ENCODE measurements at regions not wholly inside any gene's neighbourhood (a gene's known extent, or its start where the extent isn't known, plus 50 kb on each side); places are given as distances from the start of the nearest gene placed in this dataset.

DNA sequence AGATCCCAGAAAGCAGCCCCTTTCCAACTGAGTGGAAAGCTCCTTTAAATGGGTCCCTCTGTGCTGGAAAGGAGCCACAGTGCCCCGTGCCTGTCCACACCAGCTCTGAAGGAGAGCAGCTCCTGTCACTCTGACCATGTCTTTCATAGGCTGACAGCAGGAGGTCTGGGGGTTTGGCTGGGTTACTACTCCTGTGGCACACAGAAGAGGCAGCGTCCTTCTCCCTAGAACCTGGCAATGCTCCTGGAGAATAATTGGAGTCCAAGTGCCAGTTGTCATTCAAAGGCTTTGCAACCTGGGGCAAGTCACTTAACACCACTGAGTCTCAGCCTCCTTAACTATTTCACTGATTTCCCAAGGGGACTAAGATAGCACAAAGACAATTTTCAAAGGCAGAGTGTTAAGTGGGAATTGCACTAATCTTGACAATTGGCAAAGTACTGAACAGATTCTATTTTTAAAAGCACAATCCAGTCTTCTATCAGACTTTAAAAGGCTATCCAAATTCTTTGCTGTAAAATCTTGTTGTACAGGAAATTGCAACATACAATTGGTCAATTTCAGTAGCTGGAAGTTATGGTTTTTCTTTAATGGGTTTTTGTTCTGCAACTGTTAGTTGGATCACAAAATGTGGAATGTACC lies 457.2 kb downstream of the KIF16B start:
- ChIA-PET POLR2A (no interaction called here), CTCF (interaction anchor here (1.0 to 1.5 kb wide), 2 partner anchors 9 kb away, joined by 3 to 6 read pairs; no protein-coding TSS in a partner anchor)
- DNase-seq (ENCODE audit: extremely low spot score): no peak
- TF ChIP-seq, protein P1, sequence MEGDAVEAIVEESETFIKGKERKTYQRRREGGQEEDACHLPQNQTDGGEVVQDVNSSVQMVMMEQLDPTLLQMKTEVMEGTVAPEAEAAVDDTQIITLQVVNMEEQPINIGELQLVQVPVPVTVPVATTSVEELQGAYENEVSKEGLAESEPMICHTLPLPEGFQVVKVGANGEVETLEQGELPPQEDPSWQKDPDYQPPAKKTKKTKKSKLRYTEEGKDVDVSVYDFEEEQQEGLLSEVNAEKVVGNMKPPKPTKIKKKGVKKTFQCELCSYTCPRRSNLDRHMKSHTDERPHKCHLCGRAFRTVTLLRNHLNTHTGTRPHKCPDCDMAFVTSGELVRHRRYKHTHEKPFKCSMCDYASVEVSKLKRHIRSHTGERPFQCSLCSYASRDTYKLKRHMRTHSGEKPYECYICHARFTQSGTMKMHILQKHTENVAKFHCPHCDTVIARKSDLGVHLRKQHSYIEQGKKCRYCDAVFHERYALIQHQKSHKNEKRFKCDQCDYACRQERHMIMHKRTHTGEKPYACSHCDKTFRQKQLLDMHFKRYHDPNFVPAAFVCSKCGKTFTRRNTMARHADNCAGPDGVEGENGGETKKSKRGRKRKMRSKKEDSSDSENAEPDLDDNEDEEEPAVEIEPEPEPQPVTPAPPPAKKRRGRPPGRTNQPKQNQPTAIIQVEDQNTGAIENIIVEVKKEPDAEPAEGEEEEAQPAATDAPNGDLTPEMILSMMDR (IDR thresholded peaks at IDR 0.05; ENCODE audit: control extremely low read depth, extremely low read depth, low read depth, missing control alignments): no peak

GRCh38 chr20:16113736-16114135 lies 459.5 kb downstream of the KIF16B start:
- POLR2A ChIA-PET: no interaction called here
- DNase-seq (ENCODE audit: extremely low spot score): no peak
- CTCF ChIA-PET: interaction anchor here (1.8 kb wide), 1 partner anchor 9 kb away, joined by 4 read pairs; no protein-coding TSS in a partner anchor
- TF ChIP-seq, protein P1 (IDR thresholded peaks at IDR 0.05; ENCODE audit: control extremely low read depth, extremely low read depth, low read depth, missing control alignments): no peak

DNA sequence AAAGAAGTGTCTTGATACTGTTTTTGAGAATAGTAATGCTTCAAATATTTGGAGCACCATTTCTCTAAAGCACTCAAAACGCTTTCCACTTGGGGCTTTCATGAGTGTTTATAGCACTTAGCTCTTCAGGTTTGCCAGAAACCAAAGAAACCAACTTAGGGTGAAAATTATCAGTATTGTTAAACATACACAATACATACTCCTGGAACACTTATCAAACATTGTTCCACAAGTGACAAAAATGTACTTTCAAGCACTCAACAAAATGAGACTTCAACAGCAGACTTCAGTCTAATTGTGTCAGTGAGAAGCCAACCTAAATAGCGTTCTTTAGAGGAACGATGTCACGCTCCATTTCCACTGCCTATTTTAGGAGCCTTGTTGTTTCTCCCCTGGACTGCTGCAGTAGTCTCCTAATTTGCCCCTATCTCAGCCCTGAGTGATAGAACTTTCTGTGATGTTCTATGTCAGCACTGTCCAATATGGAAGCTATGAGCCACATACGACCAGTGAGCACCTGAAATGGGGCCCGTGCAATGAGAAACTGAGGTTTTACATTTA lies 461.3 kb downstream of the KIF16B start:
- DNase-seq (ENCODE audit: extremely low spot score): no peak
- ChIA-PET POLR2A (no interaction called here), CTCF (interaction anchor here (1.2 kb wide), 1 partner anchor 14 kb away, joined by 3 read pairs; no protein-coding TSS in a partner anchor)
- TF ChIP-seq, protein P1 (IDR thresholded peaks at IDR 0.05; ENCODE audit: control extremely low read depth, extremely low read depth, low read depth, missing control alignments): no peak

- TF ChIP-seq, protein P1 (IDR thresholded peaks at IDR 0.05; ENCODE audit: control extremely low read depth, extremely low read depth, low read depth, missing control alignments): no peak
- POLR2A ChIA-PET: no interaction called here
- DNase-seq (ENCODE audit: extremely low spot score): no peak
- CTCF ChIA-PET: interaction anchor here (1.2 kb wide), 1 partner anchor 14 kb away, joined by 3 read pairs; no protein-coding TSS in a partner anchor
Measured at GRCh38 chr20:16111172-16111832, 461.9 kb downstream of the KIF16B start.

- ChIA-PET CTCF (interaction anchor here (1.2 kb wide), 1 partner anchor 9 kb away, joined by 3 read pairs; no protein-coding TSS in a partner anchor), POLR2A (no interaction called here)
- TF ChIP-seq, protein P1 (IDR thresholded peaks at IDR 0.05; ENCODE audit: control extremely low read depth, extremely low read depth, low read depth, missing control alignments): no peak
- DNase-seq (ENCODE audit: extremely low spot score): no peak
Measured at GRCh38 chr20:16107172-16107870, 465.9 kb downstream of the KIF16B start.

- ChIA-PET POLR2A (no interaction called here), CTCF (interaction anchor here (0.8 to 1.4 kb wide), 3 partner anchors 10 to 42 kb away, joined by 3 to 6 read pairs (median 3); no protein-coding TSS in a partner anchor)
Measured at GRCh38 chr20:16106191-16106849, 466.9 kb downstream of the KIF16B start.

More at GRCh38 chr20:16106191-16106849, 466.9 kb downstream of the KIF16B start:
- DNase-seq (ENCODE audit: extremely low spot score): no peak
- TF ChIP-seq, protein P1 (IDR thresholded peaks at IDR 0.05; ENCODE audit: control extremely low read depth, extremely low read depth, low read depth, missing control alignments): no peak

Measured in GM10248 (cell line).